ENCODE measurements at regions not wholly inside any gene's neighbourhood (a gene's known extent, or its start where the extent isn't known, plus 50 kb on each side); places are given as distances from the start of the nearest gene placed in this dataset.
A peak's percentile ranks its signal among the peaks of the same experiment; 100 is the strongest.

DNA sequence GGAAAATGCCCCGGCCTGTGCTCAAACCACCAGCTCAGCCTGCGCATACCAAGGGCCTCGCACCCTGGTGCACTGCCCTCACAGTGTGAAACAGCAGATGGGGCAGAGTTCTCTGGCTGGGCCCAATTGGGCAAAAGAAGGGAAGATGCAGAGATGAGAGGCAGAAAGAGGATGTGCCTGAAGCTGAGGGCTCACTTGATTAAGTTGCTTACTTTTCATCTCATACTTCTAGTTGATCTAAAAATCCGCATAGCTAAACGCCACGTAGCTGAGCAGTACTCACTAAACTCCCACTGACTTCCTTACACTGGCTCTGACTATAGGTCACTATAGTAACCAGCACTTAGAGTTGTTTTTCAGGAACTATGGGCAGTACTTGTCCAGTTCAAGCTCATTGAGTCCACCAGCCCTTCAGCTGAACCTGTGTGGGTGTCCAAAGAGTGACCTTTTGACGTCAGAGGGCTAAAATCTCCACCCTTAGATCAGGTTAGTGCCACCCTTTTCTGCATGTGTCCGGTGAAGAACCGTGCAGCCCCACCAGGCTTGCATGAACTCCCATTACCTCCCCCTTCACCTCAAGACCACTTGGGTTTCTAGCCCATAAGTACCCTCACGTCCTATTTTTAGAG lies 215.2 kb downstream of the AUH start:
- TF ChIP-seq, protein P1, sequence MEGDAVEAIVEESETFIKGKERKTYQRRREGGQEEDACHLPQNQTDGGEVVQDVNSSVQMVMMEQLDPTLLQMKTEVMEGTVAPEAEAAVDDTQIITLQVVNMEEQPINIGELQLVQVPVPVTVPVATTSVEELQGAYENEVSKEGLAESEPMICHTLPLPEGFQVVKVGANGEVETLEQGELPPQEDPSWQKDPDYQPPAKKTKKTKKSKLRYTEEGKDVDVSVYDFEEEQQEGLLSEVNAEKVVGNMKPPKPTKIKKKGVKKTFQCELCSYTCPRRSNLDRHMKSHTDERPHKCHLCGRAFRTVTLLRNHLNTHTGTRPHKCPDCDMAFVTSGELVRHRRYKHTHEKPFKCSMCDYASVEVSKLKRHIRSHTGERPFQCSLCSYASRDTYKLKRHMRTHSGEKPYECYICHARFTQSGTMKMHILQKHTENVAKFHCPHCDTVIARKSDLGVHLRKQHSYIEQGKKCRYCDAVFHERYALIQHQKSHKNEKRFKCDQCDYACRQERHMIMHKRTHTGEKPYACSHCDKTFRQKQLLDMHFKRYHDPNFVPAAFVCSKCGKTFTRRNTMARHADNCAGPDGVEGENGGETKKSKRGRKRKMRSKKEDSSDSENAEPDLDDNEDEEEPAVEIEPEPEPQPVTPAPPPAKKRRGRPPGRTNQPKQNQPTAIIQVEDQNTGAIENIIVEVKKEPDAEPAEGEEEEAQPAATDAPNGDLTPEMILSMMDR (IDR thresholded peaks at IDR 0.05; ENCODE audit: low read depth, low read length): no peak
- Histone ChIP-seq H3K4me1 (ENCODE audit: low read depth) (peaks cover 17% of the 10 kb centered on the region), H3K36me3 (no peaks in the 10 kb centered on the region), H3K27ac (peak overlapping the region; percentile 26), H3K9me3 (ENCODE audit: low read depth) (no peaks in the 10 kb centered on the region), H3K4me3 (no peak overlapping the region), H3K27me3 (no peaks in the 10 kb centered on the region)
- no peak for DNase-seq (ENCODE audit: low read depth in 1 of 2, low spot score in 1 of 2)

DNA sequence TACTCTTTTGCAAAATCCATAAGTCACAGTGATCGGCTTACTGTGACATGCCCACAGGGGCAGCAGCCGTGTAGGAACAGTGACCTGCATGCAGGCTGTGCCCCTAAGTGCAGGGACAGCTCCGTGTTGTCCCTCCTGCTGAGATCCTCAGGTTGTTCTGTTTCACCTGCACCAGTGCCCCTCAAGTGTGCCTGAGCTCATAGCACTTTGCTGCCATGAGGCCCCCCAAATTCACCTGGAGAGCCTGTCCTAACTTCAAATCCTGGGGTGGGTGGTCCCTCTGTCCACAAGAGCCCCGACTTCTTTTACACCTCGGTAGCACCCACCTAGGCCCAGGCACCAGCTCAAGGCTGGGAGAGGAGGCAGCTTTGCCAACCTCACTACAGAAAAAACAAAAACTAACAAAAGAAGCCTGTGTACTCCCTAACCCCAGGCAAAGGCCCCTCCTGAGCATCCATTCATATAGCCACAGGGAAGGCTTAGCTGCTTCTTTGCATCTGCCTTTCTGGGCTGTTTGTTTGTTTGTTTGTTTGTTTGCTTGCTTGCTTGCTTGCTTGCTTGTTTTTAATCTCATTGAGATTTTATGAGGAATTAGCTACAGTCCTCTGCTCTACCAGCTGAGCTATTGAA lies 214.5 kb downstream of the AUH start:
- no peaks in the 10 kb centered on the region for H3K36me3 ChIP-seq
- no peak for DNase-seq (ENCODE audit: low read depth in 1 of 2, low spot score in 1 of 2)
- TF ChIP-seq, protein P1 (IDR thresholded peaks at IDR 0.05; ENCODE audit: low read depth, low read length): no peak
- no peaks in the 10 kb centered on the region for H3K27me3 ChIP-seq
- peaks cover 10% of the 10 kb centered on the region for H3K4me1 ChIP-seq (ENCODE audit: low read depth)
- peak overlapping the region; percentile 26 for H3K27ac ChIP-seq
- no peaks in the 10 kb centered on the region for H3K9me3 ChIP-seq (ENCODE audit: low read depth)
- H3K4me3 ChIP-seq: no peak overlapping the region

DNA sequence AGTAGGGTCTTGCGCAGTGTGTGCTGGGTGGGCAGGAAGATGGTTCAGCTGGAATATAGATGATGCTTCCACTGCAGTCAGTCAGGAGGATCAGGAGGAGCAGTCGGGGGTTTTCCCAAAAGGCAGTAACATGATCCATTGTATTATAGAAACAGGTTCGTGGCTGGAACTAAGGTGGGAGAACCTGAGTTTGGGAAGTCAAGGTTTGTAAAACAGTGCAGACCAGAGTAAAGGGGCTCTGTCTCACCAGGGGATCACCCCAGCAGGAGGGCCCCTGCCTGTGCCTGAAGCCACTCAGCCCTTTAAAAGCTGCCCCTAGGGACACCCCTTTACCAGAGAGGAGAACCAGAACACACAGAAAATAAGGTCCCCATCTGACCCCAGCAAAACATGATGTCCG lies 213.4 kb downstream of the AUH start:
- Histone ChIP-seq H3K4me1 (ENCODE audit: low read depth) (peaks cover 9% of the 10 kb centered on the region), H3K27ac (no peak overlapping the region), H3K27me3 (no peaks in the 10 kb centered on the region), H3K4me3 (no peak overlapping the region), H3K36me3 (no peaks in the 10 kb centered on the region), H3K9me3 (ENCODE audit: low read depth) (no peaks in the 10 kb centered on the region)
- TF ChIP-seq, protein P1 (IDR thresholded peaks at IDR 0.05; ENCODE audit: low read depth, low read length): no peak
- no peak for DNase-seq (ENCODE audit: low read depth in 1 of 2, low spot score in 1 of 2)

DNA sequence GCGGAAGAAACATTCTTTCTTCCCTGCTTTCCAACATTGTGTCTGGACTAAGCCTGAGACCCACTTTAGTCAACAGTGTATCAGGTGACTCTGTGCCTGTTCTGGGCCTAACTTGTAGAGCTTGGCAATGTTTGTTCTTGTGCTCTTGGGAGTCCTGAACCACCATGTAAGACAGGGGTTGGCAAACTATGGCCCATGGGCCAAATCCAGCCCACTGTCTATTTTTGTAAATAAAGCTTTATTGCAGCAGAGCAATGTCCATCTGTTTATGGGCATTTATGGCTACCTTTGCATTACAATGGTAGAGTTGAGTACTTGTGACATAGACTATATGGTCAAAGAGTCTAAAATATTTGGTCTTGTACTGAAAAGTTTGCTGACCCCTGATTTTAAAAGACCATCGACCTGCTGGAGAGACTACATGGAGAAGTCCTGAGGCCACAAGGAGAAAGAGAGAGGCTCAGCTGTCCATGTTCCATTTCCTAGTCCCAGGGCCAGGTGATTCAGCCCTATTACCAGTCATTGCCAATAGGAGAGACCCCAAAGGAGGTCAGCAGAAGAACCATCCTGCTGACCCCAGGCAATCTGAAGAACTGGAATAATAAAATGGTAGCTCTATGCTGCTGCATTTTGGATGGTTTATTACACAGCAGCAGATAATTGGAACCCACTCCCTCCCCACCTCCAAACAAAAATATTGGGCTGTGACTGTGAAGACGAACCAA lies 211.3 kb downstream of the AUH start:
- Histone ChIP-seq H3K4me1 (ENCODE audit: low read depth) (peaks cover 9% of the 10 kb centered on the region), H3K4me3 (no peak overlapping the region), H3K36me3 (no peaks in the 10 kb centered on the region), H3K27ac (no peak overlapping the region), H3K27me3 (no peaks in the 10 kb centered on the region), H3K9me3 (ENCODE audit: low read depth) (no peaks in the 10 kb centered on the region)
- TF ChIP-seq, protein P1 (IDR thresholded peaks at IDR 0.05; ENCODE audit: low read depth, low read length): no peak
- no peak for DNase-seq (ENCODE audit: low read depth in 1 of 2, low spot score in 1 of 2)

DNA sequence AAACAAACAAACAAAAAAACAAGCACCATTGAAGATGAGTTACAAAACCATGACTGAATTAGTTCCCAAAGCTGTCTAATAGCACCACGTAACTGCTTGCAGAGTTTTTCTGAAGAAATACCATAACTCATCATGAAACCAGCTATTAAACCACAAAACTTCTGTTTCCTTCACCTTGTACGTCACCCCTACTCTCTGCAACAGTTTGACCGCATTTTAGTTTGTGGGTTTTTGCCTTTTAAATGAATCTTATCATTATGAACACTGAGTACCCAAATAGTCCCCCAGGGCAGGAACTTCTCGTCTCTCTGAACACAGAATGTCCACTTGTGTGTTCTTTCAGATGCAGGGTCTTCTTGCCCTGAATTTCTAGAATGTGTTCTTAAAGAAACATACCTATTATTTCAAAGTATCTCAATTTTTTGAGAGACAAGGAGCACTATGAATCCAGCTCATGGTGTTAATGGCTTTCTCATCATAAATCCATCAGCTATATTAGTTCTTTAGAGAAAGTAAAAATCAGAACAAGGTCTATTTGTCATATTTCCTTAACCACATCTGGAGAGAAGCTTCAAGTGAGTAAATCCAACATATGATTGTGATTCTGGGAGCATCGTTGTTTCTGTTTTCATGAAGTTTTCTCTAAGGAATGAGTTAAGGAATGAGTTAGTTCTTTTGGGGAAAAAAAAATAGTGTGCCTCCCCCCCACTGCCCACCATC lies 210.6 kb downstream of the AUH start:
- DNase-seq (ENCODE audit: low read depth in 1 of 2, low spot score in 1 of 2): peak in 1 of 2 donors; percentile 57
- Histone ChIP-seq H3K4me1 (ENCODE audit: low read depth) (peaks cover 9% of the 10 kb centered on the region), H3K27ac (no peak overlapping the region), H3K27me3 (no peaks in the 10 kb centered on the region), H3K36me3 (no peaks in the 10 kb centered on the region), H3K4me3 (no peak overlapping the region), H3K9me3 (ENCODE audit: low read depth) (no peaks in the 10 kb centered on the region)
- TF ChIP-seq, protein P1 (IDR thresholded peaks at IDR 0.05; ENCODE audit: low read depth, low read length): no peak
